K562 (cell line): ENCODE measurements at regions not wholly inside any gene's neighbourhood (a gene's known extent, or its start where the extent isn't known, plus 50 kb on each side); places are given as distances from the start of the nearest gene placed in this dataset.
A peak's percentile ranks its signal among the peaks of the same experiment; 100 is the strongest.

Source experiments
- ATAC-seq: fragments of 200-7000 bp; cut with Tn5 transposase; 3 replicates; pipeline ENCODE4 v1.9.1; 2020; ENCODE audit warnings: moderate library complexity
- BruUV-seq: library from RNA; stranded (reverse); fragments of 400-500 nt; replicated peaks from 2 replicates; lab custom pipeline; 2021; lab: Mats Ljungman, UMichigan
- CTCF ChIA-PET: fragments of 300-600 bp; formaldehyde crosslinking; extraction: SDS; loops from one replicate; lab custom pipeline; 2021; ENCODE audit warnings: low intra/inter-chr PET ratio; lab: Yijun Ruan, JAX
- POLR2A ChIA-PET: fragments of 300-600, 350-650 bp; sonication (Branson Sonifier 250); formaldehyde crosslinking; extraction: SDS; loops from one replicate; lab custom pipeline; 2021; ENCODE audit warnings: antibody characterized with exemption, inconsistent platforms; lab: Yijun Ruan, JAX
- DNase-seq, 4 experiments: peaks; one replicate each; pipeline versions ENCODE4 v3.0.0 to v3.0.0-alpha.2; 2011 to 2018; ENCODE audit warnings: low spot score in 3 of 4, mixed read lengths in 3 of 4; ENCODE audit errors: extremely low read depth in 1 of 4
- FAIRE-seq: peaks from 2 replicates; lab custom pipeline; 2011; peaks lifted over from hg19 to GRCh38; lab: Jason Lieb, UNC
- H2AFZ ChIP-seq: 2 replicates; pipeline ENCODE4 v1.6.0; 2011; ENCODE audit warnings: low read depth, low read length, control low read depth, inconsistent platforms
- H3K27ac ChIP-seq: fragments of 200-600 bp; 3 replicates; pipeline ENCODE4 v1.8.0; 2011; ENCODE audit warnings: low read depth, mild to moderate bottlenecking, control low read depth, inconsistent platforms, low read length, moderate library complexity, mixed read lengths; ENCODE audit errors: extremely low read depth
- H3K27me3 ChIP-seq, 2 experiments: fragments of 300-600 bp in 1 of 2; 2 replicates in 1 of 2; 3 replicates in 1 of 2; pipeline versions ENCODE4 v1.6.0 to v1.8.0; 2011; ENCODE audit warnings: inconsistent platforms in 2 of 2, low read length in 2 of 2, mild to moderate bottlenecking in 1 of 2, mixed read lengths in 1 of 2, moderate library complexity in 1 of 2; ENCODE audit not compliant: control insufficient read depth in 2 of 2, insufficient read depth in 2 of 2
- H3K36me3 ChIP-seq: fragments of 300-600 bp; 3 replicates; pipeline ENCODE4 v1.8.0; 2011; ENCODE audit warnings: mild to moderate bottlenecking, low read length, inconsistent platforms; ENCODE audit not compliant: control insufficient read depth, insufficient read depth
- H3K4me1 ChIP-seq, 2 experiments: fragments of 200-600 bp in 1 of 2; replicated peaks in 1 of 2; 2 replicates in 1 of 2; 3 replicates in 1 of 2; pipeline versions ENCODE4 v1.5.1 to v1.8.0; 2011; ENCODE audit warnings: inconsistent platforms in 2 of 2, low read length in 2 of 2, mild to moderate bottlenecking in 1 of 2, mixed read lengths in 1 of 2, moderate library complexity in 1 of 2; ENCODE audit not compliant: control insufficient read depth in 2 of 2, insufficient read depth in 2 of 2
- H3K4me2 ChIP-seq: 2 replicates; pipeline ENCODE4 v1.6.1; 2011; ENCODE audit warnings: low read length, control low read depth, inconsistent platforms, mixed read lengths; ENCODE audit not compliant: insufficient read depth
- H3K4me3 ChIP-seq: fragments of 200-600 bp; sonication (generic), shearing (Covaris generic); 2 replicates; pipeline ENCODE4 v1.5.1; 2016; ENCODE audit warnings: control low read depth, inconsistent platforms
- H3K79me2 ChIP-seq: fragments of 200-600 bp; 3 replicates; pipeline ENCODE4 v1.8.0; 2011; ENCODE audit warnings: low read length, inconsistent platforms; ENCODE audit not compliant: control insufficient read depth, insufficient read depth
- H3K9ac ChIP-seq, 2 experiments: 2 replicates each; pipeline versions ENCODE4 v1.6.0 to v1.6.1; 2011; ENCODE audit warnings: low read depth in 2 of 2, low read length in 2 of 2, control low read depth in 1 of 2, inconsistent platforms in 1 of 2, mild to moderate bottlenecking in 1 of 2, mixed read lengths in 1 of 2; ENCODE audit not compliant: insufficient read depth in 1 of 2
- H3K9me1 ChIP-seq: one replicate; pipeline ENCODE4 v1.6.0; 2011; ENCODE audit warnings: inconsistent platforms, mild to moderate bottlenecking, low read length, moderate library complexity; ENCODE audit not compliant: control insufficient read depth, insufficient read depth
- H3K9me3 ChIP-seq: replicated peaks from 2 replicates; pipeline ENCODE4 v1.5.1; 2011; ENCODE audit warnings: low read depth, low read length, inconsistent platforms; ENCODE audit not compliant: control insufficient read depth, insufficient read depth
- H4K20me1 ChIP-seq: replicated peaks from 2 replicates; pipeline ENCODE4 v1.6.1; 2011; ENCODE audit warnings: low read length, inconsistent platforms, mixed read lengths; ENCODE audit not compliant: control insufficient read depth, insufficient read depth
- CEBPG ChIP-seq, 3 experiments: fragments of 200-800 bp in 1 of 3; sonication (Bioruptor generic) in 1 of 3; sonication (generic) in 1 of 3; formaldehyde crosslinking in 1 of 3; IDR thresholded peaks in 2 of 3; conservative IDR thresholded peaks in 1 of 3; 2 replicates each; pipeline versions ENCODE4 v1.6.1 to v1.8.0; 2016 to 2022; ENCODE audit warnings: missing compliant biosample characterization in 2 of 3, missing genetic modification characterization in 2 of 3, mild to moderate bottlenecking in 1 of 3, missing genetic modification reagents in 1 of 3
- MAFG ChIP-seq: fragments of 450-650 bp; conservative IDR thresholded peaks from 2 replicates; pipeline ENCODE4 v1.6.1; 2016; ENCODE audit warnings: missing genetic modification characterization, missing compliant biosample characterization
- NR3C1 ChIP-seq: sonication (generic); formaldehyde crosslinking; IDR thresholded peaks from 2 replicates; pipeline ENCODE4 v1.8.1; 2022; ENCODE audit warnings: missing genetic modification reagents
- NR4A1 ChIP-seq, 2 experiments: fragments of 250-450 bp in 1 of 2; fragments of 450-650 bp in 1 of 2; sonication (Bioruptor Pico) in 1 of 2; IDR thresholded peaks; 2 replicates each; pipeline versions ENCODE4 v1.4.0 to v1.6.1; 2016 to 2020; ENCODE audit warnings: mild to moderate bottlenecking in 2 of 2, missing compliant biosample characterization in 1 of 2, missing genetic modification characterization in 1 of 2, moderate library complexity in 1 of 2
- ZNF584 ChIP-seq: fragments of 200-800 bp; sonication (Bioruptor generic); IDR thresholded peaks from 2 replicates; pipeline ENCODE4 v1.6.1; 2016; ENCODE audit warnings: low read depth, mild to moderate bottlenecking, missing genetic modification characterization, missing compliant biosample characterization
- ZNF696 ChIP-seq: fragments of 250-450 bp; sonication (Bioruptor Pico); conservative IDR thresholded peaks from 2 replicates; pipeline ENCODE4 v1.4.0; 2020; ENCODE audit warnings: mild to moderate bottlenecking, moderate library complexity
- ZNF778 ChIP-seq: fragments of 450-650 bp; formaldehyde crosslinking; IDR thresholded peaks from 2 replicates; pipeline ENCODE4 v1.4.0; 2020; ENCODE audit warnings: mild to moderate bottlenecking, moderate library complexity
- WGBS: fragments of 100-300 bp; shearing (Covaris generic); methylation state at CpG from one replicate; pipeline ENCODE4 v1.1.6; 2016; ENCODE audit warnings: low coverage, mixed read lengths; ENCODE audit not compliant: insufficient coverage; ENCODE audit errors: missing lambda C conversion rate; 5-methylcytosine and 5-hydroxymethylcytosine counted together
- in situ Hi-C: fragments of 300-500 bp; cut with MboI; formaldehyde crosslinking; loops from 4 replicates; pipeline ENCODE4 v1.15.0; 2018; ENCODE audit warnings: inconsistent platforms, mixed read lengths
- intact Hi-C: fragments of 100-400 bp; cut with micrococcal nuclease; formaldehyde crosslinking; loops from 2 replicates; pipeline ENCODE4 v1.14.2; 2022
- TF ChIP-seq, protein P1 (sequence below): fragments of 450-650 bp; IDR thresholded peaks from 2 replicates; pipeline ENCODE4 v1.6.1; 2018; ENCODE audit warnings: mild to moderate bottlenecking, low read depth; ENCODE audit not compliant: partially characterized antibody
- TF ChIP-seq, protein P2 (sequence below), 2 experiments: fragments of 450-650 bp; formaldehyde crosslinking in 1 of 2; IDR thresholded peaks; 2 replicates each; pipeline versions ENCODE4 v1.4.0 to v1.6.1; 2014 to 2020; ENCODE audit warnings: mild to moderate bottlenecking in 2 of 2, borderline replicate concordance in 1 of 2, low read depth in 1 of 2

GRCh38 chr20:5401277-5401875 is 84.6 kb upstream of the PROKR2 start (continued):
- TF ChIP-seq, protein P1, sequence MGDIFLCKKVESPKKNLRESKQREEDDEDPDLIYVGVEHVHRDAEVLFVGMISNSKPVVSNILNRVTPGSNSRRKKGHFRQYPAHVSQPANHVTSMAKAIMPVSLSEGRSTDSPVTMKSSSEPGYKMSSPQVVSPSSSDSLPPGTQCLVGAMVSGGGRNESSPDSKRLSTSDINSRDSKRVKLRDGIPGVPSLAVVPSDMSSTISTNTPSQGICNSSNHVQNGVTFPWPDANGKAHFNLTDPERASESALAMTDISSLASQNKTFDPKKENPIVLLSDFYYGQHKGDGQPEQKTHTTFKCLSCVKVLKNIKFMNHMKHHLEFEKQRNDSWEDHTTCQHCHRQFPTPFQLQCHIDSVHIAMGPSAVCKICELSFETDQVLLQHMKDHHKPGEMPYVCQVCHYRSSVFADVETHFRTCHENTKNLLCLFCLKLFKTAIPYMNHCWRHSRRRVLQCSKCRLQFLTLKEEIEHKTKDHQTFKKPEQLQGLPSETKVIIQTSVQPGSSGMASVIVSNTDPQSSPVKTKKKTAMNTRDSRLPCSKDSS, result no peak
- TF ChIP-seq ZNF778 (CRISPR knock-in tag) (no peak), ZNF584 (CRISPR knock-in tag) (no peak), MAFG (no peak), NR3C1 (CRISPR knock-in tag) (no peak), NR4A1 (CRISPR knock-in tag; IDR thresholded peaks at IDR 0.05) (no peak), NR4A1 (tag; IDR thresholded peaks at IDR 0.05) (no peak), ZNF696 (CRISPR knock-in tag) (no peak)

DNA sequence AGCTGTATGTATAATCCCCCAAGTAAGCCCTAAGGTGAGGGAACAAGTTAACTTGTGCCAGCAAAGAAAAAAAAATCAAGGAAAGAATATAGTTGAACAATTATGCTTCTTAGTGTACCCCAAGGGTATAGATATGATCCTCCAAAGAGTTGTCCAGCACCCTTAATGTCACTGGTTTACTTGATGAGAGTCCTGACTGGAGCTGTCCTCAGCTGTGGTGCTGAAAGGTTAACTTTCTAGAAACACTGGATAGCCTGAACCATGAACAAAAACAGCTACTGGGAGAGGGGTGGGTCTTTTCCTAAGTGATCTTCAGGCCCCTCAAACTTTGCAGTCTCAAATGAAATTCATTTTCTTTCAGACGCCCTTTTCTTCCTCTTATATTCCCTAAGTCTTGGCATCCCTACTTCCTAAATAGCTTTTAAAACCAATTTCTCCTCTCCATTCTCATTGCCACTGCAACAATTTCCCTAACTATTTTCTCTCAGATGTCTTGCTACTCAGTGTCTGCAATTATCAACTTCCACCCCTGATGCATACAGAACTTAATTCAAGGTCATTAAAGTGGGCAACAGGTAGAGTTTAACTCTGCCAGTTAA is 83.5 kb upstream of the PROKR2 start:
- Histone ChIP-seq H4K20me1 (no peaks in the 10 kb centered on the region), H3K27me3 (no peaks in the 10 kb centered on the region), H3K27ac (no peak overlapping the region), H3K4me1 (no peaks in the 10 kb centered on the region), H3K9ac (no peak overlapping the region), H3K4me3 (no peak overlapping the region), H3K79me2 (no peaks in the 10 kb centered on the region), H3K9me1 (no peaks in the 10 kb centered on the region), H3K9me3 (no peaks in the 10 kb centered on the region), H3K4me2 (no peak overlapping the region), H2AFZ (no peak overlapping the region), H3K36me3 (no peaks in the 10 kb centered on the region)
- no TSS peak for BruUV-seq
- FAIRE-seq, result no peak
- in situ Hi-C loops, result no loop called here
- ATAC-seq, result no peak
- DNase-seq, result peak in 3 of 4 experiments; percentile 9 to 20 (median 10)
- intact Hi-C loops, result no loop called here
- 0% methylated on average over 1 of the region's 1 CpG for WGBS
- CTCF ChIA-PET, result no interaction called here
- POLR2A ChIA-PET, result no interaction called here
- TF ChIP-seq, protein P2, sequence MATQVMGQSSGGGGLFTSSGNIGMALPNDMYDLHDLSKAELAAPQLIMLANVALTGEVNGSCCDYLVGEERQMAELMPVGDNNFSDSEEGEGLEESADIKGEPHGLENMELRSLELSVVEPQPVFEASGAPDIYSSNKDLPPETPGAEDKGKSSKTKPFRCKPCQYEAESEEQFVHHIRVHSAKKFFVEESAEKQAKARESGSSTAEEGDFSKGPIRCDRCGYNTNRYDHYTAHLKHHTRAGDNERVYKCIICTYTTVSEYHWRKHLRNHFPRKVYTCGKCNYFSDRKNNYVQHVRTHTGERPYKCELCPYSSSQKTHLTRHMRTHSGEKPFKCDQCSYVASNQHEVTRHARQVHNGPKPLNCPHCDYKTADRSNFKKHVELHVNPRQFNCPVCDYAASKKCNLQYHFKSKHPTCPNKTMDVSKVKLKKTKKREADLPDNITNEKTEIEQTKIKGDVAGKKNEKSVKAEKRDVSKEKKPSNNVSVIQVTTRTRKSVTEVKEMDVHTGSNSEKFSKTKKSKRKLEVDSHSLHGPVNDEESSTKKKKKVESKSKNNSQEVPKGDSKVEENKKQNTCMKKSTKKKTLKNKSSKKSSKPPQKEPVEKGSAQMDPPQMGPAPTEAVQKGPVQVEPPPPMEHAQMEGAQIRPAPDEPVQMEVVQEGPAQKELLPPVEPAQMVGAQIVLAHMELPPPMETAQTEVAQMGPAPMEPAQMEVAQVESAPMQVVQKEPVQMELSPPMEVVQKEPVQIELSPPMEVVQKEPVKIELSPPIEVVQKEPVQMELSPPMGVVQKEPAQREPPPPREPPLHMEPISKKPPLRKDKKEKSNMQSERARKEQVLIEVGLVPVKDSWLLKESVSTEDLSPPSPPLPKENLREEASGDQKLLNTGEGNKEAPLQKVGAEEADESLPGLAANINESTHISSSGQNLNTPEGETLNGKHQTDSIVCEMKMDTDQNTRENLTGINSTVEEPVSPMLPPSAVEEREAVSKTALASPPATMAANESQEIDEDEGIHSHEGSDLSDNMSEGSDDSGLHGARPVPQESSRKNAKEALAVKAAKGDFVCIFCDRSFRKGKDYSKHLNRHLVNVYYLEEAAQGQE (IDR thresholded peaks at IDR 0.05; ENCODE audit: borderline replicate concordance), result peak; percentile 96
- TF ChIP-seq, protein P2 (CRISPR knock-in tag; IDR thresholded peaks at IDR 0.05; ENCODE audit: low read depth), result peak; percentile 79
- no peak for TF ChIP-seq CEBPG (CRISPR knock-in tag; IDR thresholded peaks at IDR 0.05)
- TF ChIP-seq CEBPG (tag; conservative IDR thresholded peaks at IDR 0.05 in 1 of 2, IDR thresholded peaks at IDR 0.05 in 1 of 2), result no peak
